ENCODE measurements at regions not wholly inside any gene's neighbourhood (a gene's known extent, or its start where the extent isn't known, plus 50 kb on each side); places are given as distances from the start of the nearest gene placed in this dataset.
"Not testable (repeated sequence)": the region's sequence is repeated elsewhere in the genome, so short reads cannot be mapped to it uniquely, and the experiment has no call there.

DNA sequence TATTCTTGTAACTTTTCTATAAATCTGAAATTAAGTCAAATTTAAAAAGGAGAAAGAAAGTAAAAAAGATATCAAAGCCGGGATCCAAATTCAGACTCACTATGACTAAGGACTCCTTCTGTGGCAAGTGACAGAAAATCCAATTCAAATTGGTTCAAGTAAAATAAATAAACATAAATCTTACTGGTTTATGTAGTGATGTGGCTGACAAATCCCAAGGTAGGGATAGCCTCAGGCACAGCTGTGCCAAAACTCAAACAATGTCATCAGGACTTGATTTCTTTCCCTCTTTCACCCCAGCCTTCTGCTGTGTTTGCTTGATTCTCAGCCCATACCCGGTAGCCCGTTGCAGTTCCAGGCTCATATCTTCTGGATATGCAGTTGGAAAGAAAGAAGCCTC, 284.6 kb downstream of the SP3 start:
- intact Hi-C loops (cut with DNase I): no loop called here
- no peak for DNase-seq (ENCODE audit: low spot score)

DNA sequence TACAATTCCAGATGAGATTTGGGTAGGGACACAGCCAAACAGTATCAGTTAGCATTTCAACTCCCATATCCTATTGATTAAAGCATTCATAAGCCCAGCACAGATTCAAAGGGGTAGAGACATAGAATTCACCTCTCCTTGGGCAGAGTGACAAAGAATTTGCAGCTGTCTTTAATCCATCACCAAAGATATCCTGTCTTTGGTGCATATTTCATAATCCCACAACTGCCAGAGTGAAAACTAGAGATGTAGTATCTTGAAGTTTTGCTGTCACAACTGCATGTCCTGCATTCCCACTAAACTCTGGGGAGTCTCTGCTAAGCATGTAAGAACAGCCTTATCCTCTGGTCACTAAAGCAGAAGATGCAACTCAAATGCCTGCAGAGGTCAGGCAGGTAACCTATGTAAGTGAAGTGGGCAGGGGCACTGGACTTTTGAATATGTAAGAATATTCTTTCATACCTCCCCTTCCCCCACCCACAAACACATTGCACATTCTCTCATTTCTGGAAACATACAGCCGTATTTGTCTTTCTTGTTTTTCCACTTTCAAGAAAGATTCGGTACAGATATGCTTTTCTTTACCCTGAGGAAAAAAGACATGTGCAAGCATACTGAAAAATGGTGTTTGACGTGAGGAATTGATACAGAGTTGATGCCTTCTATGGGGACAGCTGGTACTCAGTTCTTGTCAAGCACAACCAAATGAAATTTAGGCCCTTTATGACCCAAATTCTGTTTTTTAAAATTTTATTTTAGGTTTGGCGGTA, 283.1 kb downstream of the SP3 start:
- intact Hi-C loops (cut with DNase I): no loop called here
- DNase-seq (ENCODE audit: low spot score): no peak

DNA sequence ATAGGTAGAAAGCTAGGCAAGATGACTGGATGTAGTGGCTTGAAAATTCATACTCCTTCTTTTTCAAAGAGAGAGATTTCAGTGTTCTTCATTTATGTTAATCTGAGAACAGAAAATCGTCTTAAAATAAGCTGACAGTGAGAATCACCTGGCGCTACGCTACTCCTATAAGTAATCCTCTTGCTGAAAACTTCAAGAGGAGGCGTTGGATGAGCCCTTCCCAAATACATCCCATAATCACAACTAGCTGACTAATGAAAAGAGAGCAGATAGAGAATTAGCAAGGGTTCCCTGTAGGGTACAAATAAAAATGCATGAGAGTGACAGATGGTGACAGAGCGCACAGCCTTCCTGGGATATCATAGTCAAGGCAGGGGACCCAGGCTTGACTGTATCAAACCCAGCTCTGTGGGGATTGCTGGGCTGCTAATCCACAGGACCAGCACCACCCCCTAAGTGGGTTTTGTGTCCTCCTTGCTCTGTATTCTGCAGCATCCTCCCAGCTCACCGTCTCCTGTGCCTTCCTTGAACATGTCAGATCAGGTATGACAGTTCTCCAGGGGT, 280.2 kb downstream of the SP3 start:
- no peak for DNase-seq (ENCODE audit: low spot score)
- intact Hi-C loops (cut with DNase I): no loop called here

DNA sequence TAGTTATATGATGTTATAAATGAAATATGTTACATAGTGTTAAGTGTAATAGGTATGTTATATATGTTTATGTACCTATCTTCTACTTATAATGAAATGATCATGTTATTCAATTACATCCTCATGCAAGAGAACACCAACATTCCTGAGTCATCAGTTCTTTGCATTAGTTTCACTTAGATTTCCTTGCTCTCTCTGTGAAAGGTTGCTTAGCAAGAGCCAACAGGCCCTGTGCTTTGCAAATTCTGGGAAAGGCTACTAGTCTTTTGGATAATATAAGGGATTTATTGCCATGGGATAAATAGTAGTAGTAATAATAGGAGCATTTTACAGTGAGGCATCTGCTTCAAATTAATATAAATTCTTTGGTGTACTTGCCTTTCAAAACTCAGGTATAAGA, 274.8 kb downstream of the SP3 start:
- intact Hi-C loops (cut with DNase I): no loop called here
- DNase-seq (ENCODE audit: low spot score): no peak

DNA sequence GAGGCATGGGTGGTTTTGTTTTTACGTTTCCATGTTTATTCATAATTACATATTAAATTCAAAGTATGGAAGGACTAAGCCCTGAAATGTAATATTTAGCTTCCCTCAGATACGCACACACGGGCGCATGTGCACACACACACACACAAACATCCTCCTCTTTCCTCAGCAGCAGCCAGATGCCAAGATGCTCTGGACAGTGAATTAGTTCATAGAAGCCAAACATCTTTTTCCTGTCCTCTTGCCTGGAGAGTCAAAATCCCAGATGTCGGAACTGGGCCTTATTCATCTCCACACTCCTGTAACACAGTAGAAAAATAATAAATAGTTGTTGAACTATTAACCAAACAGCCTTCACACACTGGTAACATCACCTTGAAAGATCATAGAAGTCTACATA, 273.1 kb downstream of the SP3 start:
- intact Hi-C loops (cut with DNase I): no loop called here
- DNase-seq (ENCODE audit: low spot score): no peak

DNA sequence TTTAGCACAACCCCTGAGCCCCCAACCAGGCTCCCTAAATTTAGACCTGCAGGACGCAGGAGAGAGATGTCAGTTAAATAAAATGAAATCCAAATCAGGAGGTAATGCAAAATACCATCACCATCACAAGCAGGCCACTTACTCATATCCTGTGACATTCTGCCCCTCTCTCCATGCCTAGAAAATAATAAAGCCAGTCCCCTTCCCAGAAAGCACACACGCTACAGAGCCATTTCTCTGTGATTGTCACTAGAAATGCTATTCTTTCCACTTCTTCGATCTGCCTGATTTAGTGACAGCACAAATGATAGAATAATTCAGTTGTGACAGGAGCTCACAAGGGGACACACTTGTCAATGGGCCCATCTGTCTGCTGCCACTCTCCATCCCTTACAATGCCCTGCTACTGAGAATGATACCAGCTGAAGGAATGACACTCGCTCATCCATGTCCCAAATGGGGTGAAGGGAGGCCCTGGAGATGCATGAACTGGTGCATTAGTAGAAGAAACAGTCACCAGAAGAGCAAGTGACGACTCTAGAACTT, 272.1 kb downstream of the SP3 start:
- no peak for DNase-seq (ENCODE audit: low spot score)
- intact Hi-C loops (cut with DNase I): no loop called here

DNA sequence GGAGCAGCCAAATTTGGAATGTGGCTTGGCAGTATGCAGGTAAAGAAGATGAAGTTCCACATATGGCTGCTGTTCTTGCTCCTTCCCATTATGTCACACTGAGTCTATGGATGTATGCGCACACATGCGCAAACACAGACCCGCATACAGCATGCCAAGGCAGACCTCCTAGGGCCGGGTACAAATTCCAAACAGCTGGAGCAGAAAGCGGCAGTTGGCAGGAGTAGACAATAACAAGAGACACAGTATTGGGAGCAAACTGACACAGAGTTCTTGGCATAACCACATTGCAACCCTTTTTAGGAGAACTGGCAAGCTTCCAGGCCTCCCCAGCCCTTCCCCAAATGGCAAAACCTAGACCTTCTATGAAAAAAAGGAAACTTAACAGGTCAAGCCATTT, 268.9 kb downstream of the SP3 start:
- intact Hi-C loops (cut with DNase I): no loop called here
- DNase-seq (ENCODE audit: low spot score): no peak

DNA sequence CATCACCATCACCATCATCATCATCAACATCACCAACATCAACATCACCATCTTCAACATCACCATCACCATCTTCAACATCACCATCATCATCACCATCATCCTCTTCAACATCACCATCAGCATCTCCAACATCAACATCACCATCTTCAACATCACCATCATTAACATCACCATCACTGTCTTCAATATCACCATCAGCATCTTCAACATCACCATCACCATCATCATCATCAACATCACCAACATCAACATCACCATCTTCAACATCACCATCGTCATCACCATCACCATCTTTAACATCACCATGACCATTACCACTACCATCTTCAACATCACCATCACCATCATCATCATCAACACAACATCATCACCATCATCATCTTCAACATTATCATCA, 267.2 kb downstream of the SP3 start:
- intact Hi-C loops (cut with DNase I): no loop called here
- no peak for DNase-seq (ENCODE audit: low spot score)

DNA sequence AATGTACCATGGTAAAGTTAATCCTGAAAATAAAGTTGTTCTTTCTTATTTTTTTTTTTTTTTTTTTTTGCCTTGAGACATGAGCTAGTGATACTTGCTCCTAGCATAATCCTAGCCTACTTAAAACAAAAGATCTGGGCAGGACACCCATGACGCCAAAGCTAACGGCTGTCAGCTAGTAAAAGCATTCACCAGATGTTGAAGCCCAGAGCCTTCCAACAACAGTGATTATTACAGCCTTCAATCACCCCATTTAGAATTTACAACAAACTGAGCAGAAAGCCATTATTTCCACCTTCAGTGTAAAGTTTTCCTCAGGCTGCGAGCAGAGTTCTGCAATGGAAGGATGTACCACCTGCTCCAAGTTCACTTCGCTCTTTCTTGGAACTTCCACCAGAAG, 259.5 kb downstream of the SP3 start:
- no peak for DNase-seq (ENCODE audit: low spot score)
- intact Hi-C loops (cut with DNase I): no loop called here

DNA sequence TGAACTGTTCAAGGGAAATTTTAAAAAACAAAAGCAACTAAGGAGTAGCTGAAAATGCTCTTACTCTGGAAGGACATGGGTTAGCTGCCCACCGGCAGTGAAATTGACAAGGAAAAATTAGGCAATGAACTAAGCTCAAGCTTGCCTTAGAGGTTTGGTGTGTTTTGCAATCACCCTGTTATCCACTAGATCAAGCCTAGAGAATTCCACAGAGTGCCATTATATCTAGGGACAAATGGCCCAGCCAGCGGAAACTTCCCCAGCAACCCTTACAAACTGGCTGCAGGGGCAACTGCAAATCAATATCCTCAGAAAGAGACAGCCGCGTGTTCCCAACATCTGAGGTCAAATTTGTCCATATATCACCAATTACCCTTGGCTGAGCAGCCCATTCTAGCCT, 258.2 kb downstream of the SP3 start:
- DNase-seq (ENCODE audit: low spot score): no peak
- intact Hi-C loops (cut with DNase I): no loop called here

DNA sequence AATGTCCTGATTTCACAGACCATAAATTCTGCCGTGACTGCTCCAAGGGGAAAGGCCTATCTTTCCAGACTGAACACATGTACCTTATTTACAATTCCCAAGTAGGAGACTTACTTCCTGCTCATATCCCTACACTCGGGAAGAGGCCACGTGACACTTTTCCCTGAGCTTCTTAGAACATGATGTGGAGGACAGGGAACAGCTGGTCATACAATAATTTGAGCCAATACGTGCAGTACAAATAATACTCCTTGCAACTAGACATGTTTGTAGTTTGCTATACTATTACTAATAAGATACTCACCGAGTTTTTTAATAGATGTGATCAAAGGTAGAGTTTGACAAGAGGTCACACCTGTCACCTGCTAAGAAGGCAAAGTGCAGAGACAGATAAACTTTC, 256.4 kb downstream of the SP3 start:
- DNase-seq (ENCODE audit: low spot score): no peak
- intact Hi-C loops (cut with DNase I): no loop called here

DNA sequence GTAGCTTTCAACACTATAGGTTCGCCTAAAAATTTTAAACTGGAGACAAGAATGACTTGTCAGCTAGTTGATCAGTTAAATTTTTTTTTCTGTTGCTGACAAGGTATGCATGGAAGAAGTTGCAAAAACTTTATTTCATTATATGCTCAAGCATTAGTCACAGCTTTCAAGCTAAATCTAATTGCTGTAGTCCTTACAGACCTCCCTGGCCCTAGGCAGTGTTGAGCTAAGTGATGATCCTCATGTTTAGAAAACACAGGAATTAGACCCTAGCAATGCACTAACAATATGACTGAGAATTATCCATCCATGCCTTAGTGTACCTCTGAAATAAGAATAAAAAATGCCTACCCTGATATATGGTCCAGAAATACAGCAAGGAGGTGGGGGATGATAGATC, 253.4 kb downstream of the SP3 start:
- DNase-seq (ENCODE audit: low spot score): no peak
- intact Hi-C loops (cut with DNase I): no loop called here

DNA sequence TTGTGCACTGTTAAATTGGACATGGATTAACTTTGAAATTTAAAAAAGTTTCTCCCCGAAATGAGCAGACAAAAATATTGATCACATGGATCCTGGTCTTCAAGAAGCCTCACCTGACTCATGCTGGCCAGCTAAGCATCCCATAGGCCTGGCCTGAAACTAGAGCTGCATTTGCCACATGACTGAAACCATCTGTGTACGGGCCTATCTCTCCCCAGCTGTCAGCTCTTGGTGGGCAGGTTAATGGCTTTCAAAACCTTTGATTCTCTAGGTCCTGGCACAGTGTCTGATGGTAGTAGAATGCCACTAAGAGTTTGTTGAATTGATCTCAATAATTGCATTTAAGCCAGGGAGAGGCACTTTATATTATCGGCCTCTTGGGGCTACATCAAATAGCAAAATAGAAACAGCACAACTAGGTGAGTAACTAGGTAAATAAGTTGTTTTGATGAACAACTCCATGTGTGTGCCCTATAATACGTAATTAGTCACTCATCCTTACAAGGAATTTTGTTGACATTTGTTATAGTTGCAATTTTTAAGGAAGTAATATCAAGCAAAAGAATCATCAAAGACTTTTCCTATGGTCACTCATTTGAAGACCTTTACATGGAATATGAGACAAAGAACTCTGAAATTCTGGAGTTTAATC, 251.1 kb downstream of the SP3 start:
- intact Hi-C loops (cut with DNase I): no loop called here
- no peak for DNase-seq (ENCODE audit: low spot score)

DNA sequence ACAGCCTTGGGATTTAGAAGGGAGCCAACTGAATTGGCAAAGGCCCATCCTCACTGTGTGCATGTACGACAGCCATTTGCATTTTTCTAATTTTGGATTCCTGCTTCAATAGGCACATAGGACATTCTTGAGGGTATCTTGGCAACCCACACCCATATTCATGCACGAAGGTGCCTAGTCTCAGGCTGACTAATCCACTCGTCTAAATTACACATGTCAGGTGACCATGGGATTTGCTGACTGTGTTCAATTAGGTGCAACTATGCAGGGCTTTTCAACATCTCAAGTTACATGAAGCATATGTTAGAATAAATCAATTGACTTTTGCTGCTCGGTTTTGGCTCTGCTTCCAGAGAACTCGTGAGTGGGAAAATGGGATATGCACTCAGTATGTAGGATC, 249.7 kb downstream of the SP3 start:
- intact Hi-C loops (cut with DNase I): no loop called here
- no peak for DNase-seq (ENCODE audit: low spot score)

DNA sequence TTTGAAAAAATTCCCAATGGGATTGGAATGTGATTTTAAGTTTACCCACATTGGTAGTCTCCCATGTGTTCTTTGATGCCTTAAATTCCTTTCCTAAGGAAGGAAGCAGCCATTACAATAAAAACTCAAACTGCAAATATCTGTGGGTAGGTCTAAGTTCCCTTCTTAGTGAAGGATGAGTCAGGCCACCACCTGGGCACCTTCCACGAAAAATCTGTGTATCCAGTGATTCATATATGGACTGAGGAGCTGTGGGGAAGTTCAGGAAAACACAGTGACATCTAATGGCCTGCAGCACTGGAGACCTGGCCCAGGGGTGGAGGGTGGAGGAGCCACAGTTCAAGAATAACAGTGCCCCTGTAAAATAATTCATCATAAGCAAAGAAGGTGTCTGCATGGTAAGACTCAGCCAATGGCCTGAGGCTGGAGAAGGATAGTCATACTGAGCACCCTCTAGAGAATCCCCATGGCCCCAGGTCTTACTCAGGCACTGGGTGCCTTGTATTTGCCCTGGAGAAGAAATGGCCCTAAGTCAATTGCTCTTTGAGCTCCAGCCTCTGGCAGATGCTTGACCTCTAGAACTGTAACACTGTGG, 248.6 kb downstream of the SP3 start:
- intact Hi-C loops (cut with DNase I): no loop called here
- DNase-seq (ENCODE audit: low spot score): no peak

DNA sequence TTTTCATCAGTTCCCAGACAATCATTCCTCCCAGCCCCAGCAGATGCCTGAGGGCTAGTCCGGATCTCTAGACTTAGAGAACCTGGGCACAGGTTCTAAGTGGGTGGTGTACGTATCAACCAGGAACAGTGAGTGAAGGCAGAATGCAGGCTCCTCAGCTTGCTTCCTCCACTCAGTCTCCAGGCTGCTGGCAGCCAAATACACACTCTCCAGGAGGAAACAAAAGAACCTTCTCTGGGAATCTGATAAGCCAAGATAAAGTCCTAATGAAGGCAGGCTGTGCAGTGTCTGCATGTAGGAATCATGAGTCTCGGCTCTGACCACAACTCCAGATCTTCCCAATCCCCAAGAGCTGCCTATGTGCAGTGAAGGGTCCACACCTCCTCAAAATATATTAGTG, 245.7 kb downstream of the SP3 start:
- intact Hi-C loops (cut with DNase I): no loop called here

DNA sequence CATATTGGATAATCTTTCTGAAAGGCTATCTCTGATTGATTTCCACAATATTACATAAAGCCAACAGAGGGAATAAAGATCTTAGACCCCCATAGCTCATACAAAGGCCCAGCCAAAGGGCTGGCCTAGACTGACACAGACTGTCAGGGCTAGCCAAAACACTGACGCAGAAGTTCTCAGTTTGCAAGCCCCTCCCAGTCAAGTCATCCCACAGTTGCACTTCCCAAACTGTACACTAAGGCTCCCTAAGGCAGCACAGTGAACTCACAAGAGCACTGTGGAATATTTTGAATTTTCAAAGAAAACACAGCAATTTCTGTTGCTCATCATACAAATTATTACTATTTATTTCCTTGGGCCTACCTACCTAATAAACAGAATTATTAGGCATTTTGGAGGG, 244.9 kb downstream of the SP3 start:
- DNase-seq (ENCODE audit: low spot score): no peak
- intact Hi-C loops (cut with DNase I): no loop called here

More for the DNA sequence above, 245.7 kb downstream of the SP3 start:
- DNase-seq (ENCODE audit: low spot score): no peak

DNA sequence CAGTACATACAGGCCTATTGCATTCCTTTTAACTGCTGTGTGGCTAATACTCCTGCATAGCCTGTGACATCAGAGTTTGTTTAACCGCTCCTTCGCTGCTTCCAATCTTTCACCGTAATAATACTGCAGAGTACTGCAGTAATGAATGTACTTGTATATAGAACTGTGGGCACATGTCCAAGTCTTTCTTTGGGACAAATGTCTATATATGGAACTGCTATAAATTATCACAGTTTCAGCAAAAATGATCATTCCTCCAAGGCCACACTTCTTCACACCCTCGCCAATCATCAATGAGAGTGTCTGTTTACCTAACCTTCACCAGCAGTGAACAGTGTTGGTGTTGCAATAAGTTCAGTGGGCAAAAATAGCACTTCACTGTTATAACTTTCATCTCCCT, 230.4 kb downstream of the SP3 start:
- no peak for DNase-seq (ENCODE audit: low spot score)
- intact Hi-C loops (cut with DNase I): no loop called here

DNA sequence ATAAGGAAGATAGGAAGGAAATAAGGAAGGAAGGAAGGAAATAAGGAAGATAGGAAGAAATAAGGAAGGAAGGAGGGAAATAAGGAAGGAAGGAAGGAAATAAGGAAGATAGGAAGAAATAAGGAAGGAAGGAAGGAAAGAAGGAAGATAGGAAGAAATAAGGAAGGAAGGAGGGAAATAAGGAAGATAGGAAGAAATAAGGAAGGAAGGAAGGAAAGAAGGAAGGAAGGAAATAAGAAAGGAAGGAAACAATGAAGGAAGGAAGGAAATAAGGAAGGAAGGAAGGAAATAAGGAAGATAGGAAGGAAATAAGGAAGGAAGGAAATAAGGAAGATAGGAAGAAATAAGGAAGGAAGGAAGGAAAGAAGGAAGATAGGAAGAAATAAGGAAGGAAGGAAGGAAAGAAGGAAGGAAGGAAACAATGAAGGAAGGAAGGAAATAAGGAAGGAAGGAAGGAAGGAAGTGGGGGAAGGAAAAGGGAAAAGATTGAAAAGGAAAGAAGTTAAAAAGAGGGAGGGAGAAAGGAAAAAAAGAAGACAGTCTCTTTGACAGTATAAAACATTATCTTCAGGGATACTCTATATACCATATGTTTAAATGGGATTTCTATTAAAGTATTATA, 227.1 kb downstream of the SP3 start:
- DNase-seq (ENCODE audit: low spot score); intact Hi-C loops (cut with DNase I): not testable (repeated sequence)

DNA sequence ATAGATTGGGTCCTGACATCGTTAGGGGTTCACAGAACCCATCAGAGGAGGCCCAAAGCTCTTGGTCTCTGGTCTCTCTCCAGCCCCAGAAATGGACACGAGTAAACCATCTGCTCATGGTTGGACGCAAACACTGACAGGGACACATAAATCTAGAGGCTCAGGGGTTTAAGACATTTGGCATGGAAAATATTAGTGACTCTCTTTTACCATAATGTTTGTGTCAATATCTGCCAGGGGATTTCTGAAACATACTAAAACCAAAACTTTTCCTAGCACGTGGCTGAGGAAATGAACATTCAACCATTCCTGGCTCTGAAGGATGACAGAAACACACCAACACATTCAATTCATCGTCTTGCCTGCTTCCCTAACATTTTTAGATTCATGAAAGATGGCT, 226.2 kb downstream of the SP3 start:
- intact Hi-C loops (cut with DNase I): no loop called here

More for the DNA sequence above, 226.2 kb downstream of the SP3 start:
- DNase-seq (ENCODE audit: low spot score): no peak

Data from posterior vena cava (tissue), 2 donors.